Ovary (tissue), 3 donors: ENCODE measurements at regions not wholly inside any gene's neighbourhood (a gene's known extent, or its start where the extent isn't known, plus 50 kb on each side); places are given as distances from the start of the nearest gene placed in this dataset.

Experiments used
- EP300 ChIP-seq: sonication (generic); formaldehyde crosslinking; IDR thresholded peaks from one replicate; pipeline ENCODE4 v1.6.1; 2017; ENCODE audit warnings: antibody characterized with exemption
- POLR2A ChIP-seq: fragments of 450-650 bp; IDR thresholded peaks from one replicate; pipeline ENCODE4 v1.6.1; 2017; ENCODE audit warnings: antibody characterized with exemption, mild to moderate bottlenecking, moderate library complexity
- TF ChIP-seq, protein P1 (sequence below), 3 donors: fragments of 450-650 bp in 2 of 3; fragments of 200-600 bp in 1 of 3; IDR thresholded peaks; one replicate each; pipeline versions ENCODE4 v1.5.1 to v1.8.0; 2016 to 2022; ENCODE audit warnings: antibody characterized with exemption in 3 of 3, mild to moderate bottlenecking in 1 of 3
- donor health status: DM: no; HTN: no; CAD: no.

DNA sequence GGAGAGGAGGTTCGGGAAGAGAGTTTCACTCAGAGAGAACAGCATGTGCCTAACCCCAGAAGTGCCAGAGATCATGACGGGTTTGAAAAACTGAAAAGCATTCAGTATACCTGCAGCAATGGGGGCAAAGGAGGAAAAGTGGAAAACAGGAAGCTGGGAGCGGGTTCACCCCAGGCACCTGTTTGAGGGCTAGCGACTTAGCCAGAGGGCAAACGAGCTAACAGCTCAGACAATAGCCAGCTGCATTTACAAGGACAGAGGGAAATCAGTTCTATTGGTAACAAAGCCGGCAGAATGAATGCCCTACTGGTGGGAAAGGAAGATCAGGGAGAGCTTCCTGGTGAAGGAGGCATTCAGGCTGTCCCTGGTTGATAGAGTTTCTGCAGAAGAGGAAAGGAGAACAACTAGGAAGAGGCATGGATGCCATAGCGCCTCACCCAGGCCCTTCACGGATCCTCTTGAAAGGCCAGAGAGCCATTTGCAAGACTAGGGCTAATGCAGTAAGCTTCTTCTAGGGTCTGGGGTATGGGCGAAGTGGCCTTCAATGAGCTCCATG lies 141.7 kb upstream of the ADRA1B start:
- TF ChIP-seq, protein P1, sequence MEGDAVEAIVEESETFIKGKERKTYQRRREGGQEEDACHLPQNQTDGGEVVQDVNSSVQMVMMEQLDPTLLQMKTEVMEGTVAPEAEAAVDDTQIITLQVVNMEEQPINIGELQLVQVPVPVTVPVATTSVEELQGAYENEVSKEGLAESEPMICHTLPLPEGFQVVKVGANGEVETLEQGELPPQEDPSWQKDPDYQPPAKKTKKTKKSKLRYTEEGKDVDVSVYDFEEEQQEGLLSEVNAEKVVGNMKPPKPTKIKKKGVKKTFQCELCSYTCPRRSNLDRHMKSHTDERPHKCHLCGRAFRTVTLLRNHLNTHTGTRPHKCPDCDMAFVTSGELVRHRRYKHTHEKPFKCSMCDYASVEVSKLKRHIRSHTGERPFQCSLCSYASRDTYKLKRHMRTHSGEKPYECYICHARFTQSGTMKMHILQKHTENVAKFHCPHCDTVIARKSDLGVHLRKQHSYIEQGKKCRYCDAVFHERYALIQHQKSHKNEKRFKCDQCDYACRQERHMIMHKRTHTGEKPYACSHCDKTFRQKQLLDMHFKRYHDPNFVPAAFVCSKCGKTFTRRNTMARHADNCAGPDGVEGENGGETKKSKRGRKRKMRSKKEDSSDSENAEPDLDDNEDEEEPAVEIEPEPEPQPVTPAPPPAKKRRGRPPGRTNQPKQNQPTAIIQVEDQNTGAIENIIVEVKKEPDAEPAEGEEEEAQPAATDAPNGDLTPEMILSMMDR (IDR thresholded peaks at IDR 0.05), result no peak
- TF ChIP-seq POLR2A (no peak), EP300 (no peak)
